NT2/D1 (cell line): ENCODE measurements at regions not wholly inside any gene's neighbourhood (a gene's known extent, or its start where the extent isn't known, plus 50 kb on each side); places are given as distances from the start of the nearest gene placed in this dataset.

Experiments used
- SUZ12 ChIP-seq: IDR thresholded peaks from 2 replicates; pipeline ENCODE4 v1.6.1; 2011; ENCODE audit not compliant: insufficient read length, insufficient read depth; ENCODE audit errors: extremely low read depth
- YY1 ChIP-seq: IDR thresholded peaks from 2 replicates; pipeline ENCODE4 v1.6.1; 2011; ENCODE audit not compliant: insufficient read length, insufficient read depth

DNA sequence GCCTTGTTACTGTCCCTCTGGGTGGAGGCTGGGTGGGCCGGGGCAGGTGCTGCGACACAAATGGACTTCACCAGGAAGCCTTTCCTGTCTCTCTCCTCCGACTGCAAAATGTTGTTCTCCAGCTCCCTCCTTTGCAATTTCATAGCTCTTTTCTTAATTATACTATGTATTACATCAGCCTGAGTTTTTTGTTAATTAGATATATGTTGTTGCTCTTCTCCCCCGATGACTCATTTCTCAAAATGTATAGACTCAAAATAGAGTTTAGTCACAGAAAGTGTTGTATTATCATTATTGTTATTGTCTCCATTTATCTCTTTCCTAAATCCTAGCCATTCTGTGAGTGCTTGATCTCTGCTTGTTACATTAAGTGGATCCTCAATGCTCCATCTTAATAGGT, 122.4 kb upstream of the OSMR start:
- TF ChIP-seq SUZ12 (no peak), YY1 (no peak)
